NCI-H1417 (cell line): ENCODE measurements at regions not wholly inside any gene's neighbourhood (a gene's known extent, or its start where the extent isn't known, plus 50 kb on each side); places are given as distances from the start of the nearest gene placed in this dataset.
"Not testable (repeated sequence)": the region's sequence is repeated elsewhere in the genome, so short reads cannot be mapped to it uniquely, and the experiment has no call there.

Experiments used
- DNase-seq, 3 experiments: peaks; one replicate each; lab custom pipeline; 2025; lab: John Stamatoyannopoulos, UW

- no peak for DNase-seq
Observed at GRCh38 chr14:28820677-28821076, 54.1 kb downstream of the FOXG1 start.

- DNase-seq: no peak
Observed at GRCh38 chr14:28821993-28822392, 55.4 kb downstream of the FOXG1 start.

DNA sequence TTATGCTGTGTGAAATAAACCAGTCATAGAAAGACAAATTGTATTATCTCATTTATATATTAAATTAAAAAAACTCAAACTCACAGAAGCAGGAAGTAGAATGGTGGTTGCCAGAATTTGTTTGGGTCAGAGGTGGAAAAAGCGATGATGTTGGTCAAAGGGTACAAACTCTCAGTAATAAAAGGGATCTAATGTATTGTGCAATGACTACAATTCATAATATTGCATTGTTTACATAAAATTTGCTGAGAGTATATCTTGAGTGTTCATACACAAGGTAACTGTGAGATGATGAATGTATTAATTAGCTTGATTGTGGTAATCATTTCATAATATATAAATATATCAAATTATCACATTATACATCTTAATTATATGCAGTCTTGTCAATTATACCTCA lies 56.7 kb downstream of the FOXG1 start:
- no peak for DNase-seq

- no peak for DNase-seq
Observed at GRCh38 chr14:28830115-28830534, 63.5 kb downstream of the FOXG1 start.

DNA sequence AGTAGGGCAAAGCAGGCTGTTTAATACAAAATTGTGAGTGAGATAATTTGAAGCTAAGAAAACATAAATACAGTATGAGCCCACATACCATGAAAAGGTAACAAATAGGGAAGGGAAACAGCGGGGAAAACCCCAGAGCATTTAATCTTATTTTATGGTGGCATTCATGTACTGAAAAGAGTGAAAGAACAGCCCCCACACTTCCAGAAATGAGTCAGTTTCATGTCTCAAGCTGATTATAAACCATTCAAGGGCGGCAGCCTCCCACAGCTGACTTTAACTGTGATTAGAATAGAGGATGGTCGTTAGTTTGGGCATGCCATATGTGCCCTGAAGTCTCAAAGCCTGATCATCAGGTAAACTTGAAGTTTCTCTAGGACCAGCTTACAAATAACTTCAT lies 64.5 kb downstream of the FOXG1 start:
- no peak for DNase-seq

GRCh38 chr14:28842569-28842968 lies 76.0 kb downstream of the FOXG1 start:
- not testable (repeated sequence) for DNase-seq

DNA sequence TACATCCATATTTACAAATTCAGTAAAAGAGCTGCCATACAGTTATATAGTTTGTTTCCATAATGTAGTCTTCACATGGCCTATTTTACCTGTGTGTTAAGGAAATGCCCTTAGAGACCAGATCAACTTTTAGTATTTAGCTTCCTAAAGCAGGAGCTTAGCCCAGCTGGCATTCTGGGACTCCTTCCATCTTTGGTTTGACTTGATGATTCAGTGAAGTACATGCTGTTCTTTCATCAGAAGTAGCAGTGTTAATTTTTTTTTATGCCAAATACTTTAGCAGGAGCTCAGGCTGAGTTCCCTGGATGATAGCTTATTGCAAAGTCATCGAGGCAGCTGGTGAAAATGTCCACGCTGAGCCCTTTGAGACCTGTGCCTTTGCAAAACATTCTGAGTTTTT lies 101.0 kb downstream of the FOXG1 start:
- DNase-seq: no peak

DNA sequence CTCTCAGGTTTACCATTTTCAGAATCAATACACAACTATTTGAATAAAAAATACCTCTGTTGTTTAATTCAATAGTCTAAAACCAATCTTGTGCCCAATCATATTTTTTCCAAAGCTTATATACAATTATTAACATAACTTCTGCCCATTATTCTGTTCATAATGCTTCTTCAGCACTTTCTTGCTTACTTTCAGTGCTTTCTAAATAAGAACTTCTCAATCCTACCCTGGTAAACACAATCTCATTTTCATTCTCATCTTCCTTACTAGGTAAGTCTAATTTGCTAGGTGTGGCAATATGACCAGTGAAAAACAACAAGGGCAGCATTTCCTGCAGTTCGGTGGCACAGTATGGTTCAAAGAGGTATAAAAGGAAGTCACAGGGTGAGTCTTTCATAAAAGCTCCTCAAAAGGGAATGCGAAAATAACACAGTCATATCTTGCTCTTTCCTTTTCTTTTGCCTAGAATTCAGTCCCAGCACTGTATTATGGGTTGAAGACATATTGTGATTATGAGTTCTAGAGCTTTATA lies 103.5 kb downstream of the FOXG1 start:
- no peak for DNase-seq

DNA sequence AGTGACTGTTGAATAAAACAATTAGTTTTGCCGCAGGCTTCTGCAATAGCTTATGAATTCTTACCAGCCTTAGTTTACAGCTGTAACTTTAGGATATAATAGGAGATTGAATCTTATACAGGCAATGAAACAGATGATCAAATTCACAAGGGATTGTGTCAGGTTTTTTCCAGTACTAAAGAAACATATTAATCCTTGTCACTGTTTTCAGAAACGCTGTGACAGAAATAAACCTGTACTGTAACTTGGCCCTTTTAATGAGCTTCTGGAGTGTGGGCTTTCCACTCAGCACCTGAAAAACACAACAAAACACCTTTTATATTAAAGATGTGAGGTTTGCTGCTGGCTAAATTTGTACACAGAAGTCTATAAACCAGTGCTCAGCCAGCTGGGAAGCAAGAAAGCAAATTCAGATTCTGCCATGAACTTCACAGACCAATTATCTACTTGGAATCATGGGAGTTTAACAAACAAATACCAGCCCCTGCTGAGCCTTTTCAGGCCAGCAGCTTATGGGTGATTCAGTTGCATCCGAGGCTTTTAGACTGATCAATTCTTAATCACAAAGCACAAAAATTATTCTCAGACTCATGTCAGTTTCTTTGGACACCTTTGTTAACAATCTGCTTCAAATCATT lies 109.5 kb downstream of the FOXG1 start:
- peak; percentile 89 to 98 (median 90) for DNase-seq

GRCh38 chr14:28876572-28876945 lies 110.0 kb downstream of the FOXG1 start:
- DNase-seq: peak; percentile 71 to 97 (median 89)

GRCh38 chr14:28877923-28878322 lies 111.3 kb downstream of the FOXG1 start:
- DNase-seq: peak in 1 of 3 experiments; percentile 54

DNA sequence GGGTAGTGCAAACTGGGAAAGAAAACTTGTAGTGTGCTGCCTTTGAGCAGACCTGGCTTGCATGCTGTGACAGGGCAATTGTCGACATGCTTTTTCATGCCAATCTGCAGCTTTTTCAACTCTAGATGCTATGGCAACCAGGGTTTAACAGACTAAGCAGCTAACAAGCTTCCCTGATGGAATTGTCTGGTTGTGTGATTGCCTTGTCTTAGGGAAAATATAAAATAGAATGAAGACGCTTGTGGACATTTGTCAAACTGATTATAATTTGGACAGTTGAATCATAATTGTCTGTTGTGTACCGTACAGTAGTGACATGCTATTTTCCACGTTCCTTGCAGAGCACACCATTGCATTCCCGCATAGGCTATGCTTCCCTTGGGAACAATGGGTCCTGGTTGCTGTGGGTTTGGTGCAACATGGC lies 113.0 kb downstream of the FOXG1 start:
- DNase-seq: peak; percentile 77 to 90 (median 82)

DNA sequence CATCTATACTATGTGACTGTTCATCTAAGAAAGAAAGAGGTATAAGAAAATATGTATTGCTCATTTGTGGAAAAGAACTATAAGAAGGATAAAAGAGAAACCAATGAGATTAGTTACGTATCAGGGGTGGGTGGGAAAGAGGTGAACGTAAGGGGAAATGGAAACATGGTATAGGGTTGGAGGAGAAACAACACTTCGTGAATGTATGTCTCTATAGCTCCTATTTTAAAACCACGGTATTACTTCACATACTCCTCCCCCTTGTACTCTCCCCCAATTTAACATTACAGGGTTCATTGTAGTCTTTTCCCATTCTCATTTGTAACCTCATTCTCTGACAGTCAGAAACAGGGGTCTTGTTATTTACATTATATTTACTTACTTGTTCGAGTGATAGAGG lies 120.4 kb downstream of the FOXG1 start:
- no peak for DNase-seq

DNA sequence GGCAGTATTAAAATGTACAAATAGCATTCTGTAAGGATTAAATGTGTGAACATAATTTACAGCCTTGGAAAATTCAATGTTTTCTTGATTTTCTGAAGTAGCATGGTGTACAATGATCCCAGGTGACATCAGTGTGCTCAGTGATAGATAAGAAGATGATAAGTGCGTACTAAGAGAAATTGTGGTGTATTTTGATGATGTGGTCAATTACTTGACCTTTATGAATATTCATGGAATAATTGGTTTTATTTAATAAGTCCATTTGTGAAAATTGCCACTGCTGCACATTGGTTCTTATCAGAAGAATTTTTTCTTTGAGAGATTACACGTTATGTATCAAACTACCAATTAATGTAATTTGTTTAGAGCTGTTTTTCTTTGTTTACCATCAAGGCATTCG lies 128.8 kb downstream of the FOXG1 start:
- no peak for DNase-seq

- DNase-seq: peak in 1 of 3 experiments; percentile 21
Observed at GRCh38 chr14:28896337-28896736, 129.8 kb downstream of the FOXG1 start.

DNA sequence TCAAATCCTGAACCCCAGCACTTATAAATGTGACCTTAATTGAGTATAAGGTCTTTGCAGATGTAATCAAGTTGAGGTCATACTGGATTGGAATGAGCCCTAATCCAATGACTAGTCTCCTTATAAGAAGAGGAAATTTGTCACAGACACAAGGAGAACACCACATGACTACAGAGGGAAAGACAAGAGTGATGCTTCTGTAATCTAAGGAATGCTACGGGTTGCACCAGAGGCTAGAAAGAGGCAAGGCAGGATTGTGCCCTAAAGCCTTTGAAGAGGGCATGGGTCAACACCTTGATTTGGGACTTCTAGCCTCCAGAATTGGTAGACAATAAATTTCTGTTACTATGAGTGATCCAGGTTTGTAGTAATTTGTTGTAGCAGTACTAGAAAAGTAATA lies 135.0 kb downstream of the FOXG1 start:
- DNase-seq: no peak

GRCh38 chr14:28902930-28903329 lies 136.3 kb downstream of the FOXG1 start:
- DNase-seq: no peak

- no peak for DNase-seq
Observed at GRCh38 chr14:28911521-28911920, 144.9 kb downstream of the FOXG1 start.

DNA sequence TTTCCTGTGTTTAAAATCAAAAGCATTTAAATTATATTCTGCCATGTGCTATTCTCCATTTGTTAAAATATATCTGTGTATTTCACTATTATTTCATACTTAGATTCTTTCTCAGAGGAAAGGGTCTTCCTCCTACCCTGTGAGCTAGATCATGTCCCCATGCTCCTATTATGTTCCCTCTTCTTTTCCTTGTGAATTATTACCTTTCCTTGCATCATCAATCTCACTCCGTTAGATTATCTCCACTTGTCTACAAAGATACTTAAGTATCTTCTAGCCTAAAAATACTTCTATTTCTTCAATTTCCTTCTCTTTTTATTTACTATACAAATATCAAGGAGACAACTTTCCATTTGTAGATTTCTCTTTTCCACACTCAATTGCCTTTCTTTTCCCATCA lies 146.5 kb downstream of the FOXG1 start:
- no peak for DNase-seq

- DNase-seq: no peak
Observed at GRCh38 chr14:28926122-28926521, 159.5 kb downstream of the FOXG1 start.

GRCh38 chr14:28931999-28932398 lies 165.4 kb downstream of the FOXG1 start:
- no peak for DNase-seq

- no peak for DNase-seq
Observed at GRCh38 chr14:28936601-28937000, 170.0 kb downstream of the FOXG1 start.

GRCh38 chr14:28941758-28942157 lies 175.2 kb downstream of the FOXG1 start:
- DNase-seq: no peak

DNA sequence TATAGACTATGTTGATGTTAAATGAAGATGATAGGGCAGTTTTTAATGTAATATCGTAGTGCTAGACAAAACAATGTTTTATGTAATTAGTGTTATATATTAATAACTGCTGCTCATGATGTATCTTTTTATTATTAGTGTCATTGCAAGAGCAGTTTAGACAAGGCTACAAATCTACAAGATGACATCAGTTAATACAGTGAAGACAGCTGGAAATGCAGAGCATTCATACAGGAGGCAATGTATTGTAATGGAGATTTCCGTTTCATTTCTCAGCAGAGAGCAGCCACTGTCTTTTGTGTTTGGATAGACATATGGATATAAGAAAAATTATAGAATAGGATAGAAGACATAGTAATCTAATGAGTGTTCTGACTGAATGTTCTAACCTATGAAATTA lies 178.0 kb downstream of the FOXG1 start:
- no peak for DNase-seq
